GM23338 (cell line): ENCODE measurements at regions not wholly inside any gene's neighbourhood (a gene's known extent, or its start where the extent isn't known, plus 50 kb on each side); places are given as distances from the start of the nearest gene placed in this dataset.
"Not testable (repeated sequence)": the region's sequence is repeated elsewhere in the genome, so short reads cannot be mapped to it uniquely, and the experiment has no call there.

Experiments used
- ATAC-seq: fragments of 200-7000 bp; cut with Tn5 transposase; 3 replicates; pipeline ENCODE4 v1.9.1; 2020
- DNase-seq: peaks from one replicate; pipeline ENCODE4 v3.0.0-alpha.2; 2015; ENCODE audit warnings: low spot score
- H2AFZ ChIP-seq: fragments of 200-600 bp; sonication (generic); 2 replicates; pipeline ENCODE4 v1.8.0; 2016; ENCODE audit warnings: antibody characterized with exemption, mild to moderate bottlenecking, moderate library complexity
- H3F3A ChIP-seq: fragments of 200-600 bp; sonication (generic); replicated peaks from 2 replicates; pipeline ENCODE4 v1.8.0; 2017; ENCODE audit warnings: antibody characterized with exemption, mixed run types, low read depth
- H3K27ac ChIP-seq: fragments of 200-600 bp; sonication (generic); 2 replicates; pipeline ENCODE4 v1.6.1; 2016; ENCODE audit warnings: low read depth
- H3K27me3 ChIP-seq: fragments of 200-600 bp; sonication (generic); 2 replicates; pipeline ENCODE4 v1.8.0; 2016; ENCODE audit warnings: mild to moderate bottlenecking, mixed run types, moderate library complexity; ENCODE audit not compliant: insufficient read depth
- H3K36me3 ChIP-seq: fragments of 200-600 bp; sonication (generic); 2 replicates; pipeline ENCODE4 v1.8.0; 2016; ENCODE audit warnings: mild to moderate bottlenecking; ENCODE audit not compliant: insufficient read depth
- H3K4me1 ChIP-seq: fragments of 200-600 bp; sonication (generic); 2 replicates; pipeline ENCODE4 v1.8.0; 2016; ENCODE audit warnings: mild to moderate bottlenecking, moderate library complexity; ENCODE audit not compliant: insufficient read depth
- H3K4me2 ChIP-seq: fragments of 200-600 bp; sonication (generic); 2 replicates; pipeline ENCODE4 v1.7.1; 2017; ENCODE audit warnings: mixed run types
- H3K4me3 ChIP-seq: fragments of 200-600 bp; sonication (generic); 2 replicates; pipeline ENCODE4 v1.6.1; 2016; ENCODE audit warnings: mixed run types
- H3K79me2 ChIP-seq: fragments of 200-600 bp; sonication (generic); replicated peaks from 2 replicates; pipeline ENCODE4 v1.8.0; 2017; ENCODE audit warnings: mild to moderate bottlenecking; ENCODE audit not compliant: insufficient read depth
- H3K9me2 ChIP-seq: fragments of 200-600 bp; sonication (generic); 2 replicates; pipeline ENCODE4 v1.8.0; 2017; ENCODE audit not compliant: insufficient read depth
- H4K20me1 ChIP-seq: fragments of 200-600 bp; sonication (generic); replicated peaks from 2 replicates; pipeline ENCODE4 v1.8.0; 2017; ENCODE audit warnings: mild to moderate bottlenecking; ENCODE audit not compliant: insufficient read depth
- H3K27ac Mint-ChIP-seq: 2 replicates; pipeline ENCODE4 v1.8.0; 2020; ENCODE audit warnings: inconsistent platforms, mild to moderate bottlenecking, moderate library complexity, mixed read lengths
- H3K27me3 Mint-ChIP-seq: 3 replicates; pipeline ENCODE4 v1.8.0; 2022; ENCODE audit warnings: low read depth, mild to moderate bottlenecking, moderate library complexity, mixed read lengths, inconsistent platforms; ENCODE audit not compliant: insufficient read depth, poor library complexity
- H3K36me3 Mint-ChIP-seq: 3 replicates; pipeline ENCODE4 v1.8.0; 2021; ENCODE audit warnings: low read depth, mild to moderate bottlenecking, inconsistent platforms, moderate library complexity, mixed read lengths
- H3K4me1 Mint-ChIP-seq: 3 replicates; pipeline ENCODE4 v1.8.0; 2020; ENCODE audit warnings: mild to moderate bottlenecking, inconsistent platforms, mixed read lengths
- H3K4me3 Mint-ChIP-seq: 3 replicates; pipeline ENCODE4 v1.8.0; 2021; ENCODE audit warnings: moderate library complexity, mild to moderate bottlenecking, inconsistent platforms, mixed read lengths
- H3K9me3 Mint-ChIP-seq: 3 replicates; pipeline ENCODE4 v1.8.0; 2020; ENCODE audit warnings: moderate library complexity, mild to moderate bottlenecking, inconsistent platforms, mixed read lengths
- CTCF ChIP-seq, 2 experiments: fragments of 200-600 bp in 1 of 2; sonication (generic) in 1 of 2; conservative IDR thresholded peaks; 2 replicates each; pipeline versions ENCODE4 v1.5.1 to v1.6.1; 2016 to 2017; ENCODE audit warnings: antibody characterized with exemption in 2 of 2, low read depth in 2 of 2, mild to moderate bottlenecking in 2 of 2, moderate library complexity in 1 of 2
- EZH2 ChIP-seq: fragments of 200-600 bp; sonication (generic); IDR thresholded peaks from one replicate; pipeline ENCODE4 v1.8.0; 2017; ENCODE audit warnings: antibody characterized with exemption, mild to moderate bottlenecking, low read depth; ENCODE audit not compliant: unreplicated experiment
- EZH2phosphoT487 ChIP-seq: fragments of 200-600 bp; sonication (generic); IDR thresholded peaks from one replicate; pipeline ENCODE4 v1.8.1; 2018; ENCODE audit warnings: antibody characterized with exemption; ENCODE audit not compliant: unreplicated experiment
- JUNB ChIP-seq: IDR thresholded peaks from one replicate; pipeline ENCODE4 v1.6.1; 2016; ENCODE audit warnings: antibody characterized with exemption; ENCODE audit not compliant: unreplicated experiment
- NANOG ChIP-seq: IDR thresholded peaks from 2 replicates; pipeline ENCODE4 v1.6.1; 2016; ENCODE audit warnings: antibody characterized with exemption, borderline replicate concordance
- POLR2AphosphoS5 ChIP-seq: IDR thresholded peaks from 2 replicates; pipeline ENCODE4 v1.6.1; 2016; ENCODE audit warnings: antibody characterized with exemption, low read depth
- REST ChIP-seq: IDR thresholded peaks from one replicate; pipeline ENCODE4 v1.6.1; 2018; ENCODE audit warnings: antibody characterized with exemption; ENCODE audit not compliant: unreplicated experiment
- STAT1 ChIP-seq: IDR thresholded peaks from one replicate; pipeline ENCODE4 v1.6.1; 2016; ENCODE audit warnings: antibody characterized with exemption; ENCODE audit not compliant: unreplicated experiment
- ZNF331 ChIP-seq: fragments of 250-450 bp; sonication (Bioruptor Pico); IDR thresholded peaks from 2 replicates; pipeline ENCODE4 v1.5.0; 2020; ENCODE audit warnings: low read depth, mild to moderate bottlenecking, moderate library complexity

GRCh38 chr2:163039266-163039665 is 200.7 kb upstream of the KCNH7 start (continued):
- no peak for TF ChIP-seq POLR2AphosphoS5
- no peak for TF ChIP-seq EZH2phosphoT487
- no peak for TF ChIP-seq REST
- no peak for TF ChIP-seq NANOG
- TF ChIP-seq ZNF331 (CRISPR knock-in tag), result no peak
- TF ChIP-seq STAT1, result no peak

- no peak overlapping the region for H3K4me3 Mint-ChIP-seq
- Histone ChIP-seq H3K9me2 (0 out of 2 replicates have a peak, but pooled peaks cover 4% of the 10 kb centered on the region), H3K36me3 (no peaks in the 10 kb centered on the region), H3K27ac (no peak overlapping the region), H3F3A (no peaks in the 10 kb centered on the region), H3K4me2 (no peak overlapping the region), H3K27me3 (no peaks in the 10 kb centered on the region), H3K4me1 (no peaks in the 10 kb centered on the region), H3K79me2 (no peaks in the 10 kb centered on the region), H2AFZ (no peak overlapping the region), H3K4me3 (no peak overlapping the region), H4K20me1 (no peaks in the 10 kb centered on the region)
- H3K4me1 Mint-ChIP-seq, result peaks cover 7% of the 10 kb centered on the region; the same call in 2 of the 3 replicates
- no peak overlapping the region for H3K27ac Mint-ChIP-seq
- ATAC-seq, result no peak
- H3K9me3 Mint-ChIP-seq, result no peaks in the 10 kb centered on the region; the same call in 2 of the 3 replicates
- no peak for DNase-seq
- no peaks in the 10 kb centered on the region for H3K36me3 Mint-ChIP-seq
- H3K27me3 Mint-ChIP-seq, result peaks cover 1% of the 10 kb centered on the region
- no peak for TF ChIP-seq CTCF (conservative IDR thresholded peaks at IDR 0.05; ENCODE audit: low read depth in 2 of 2)
- no peak for TF ChIP-seq EZH2
- no peak for TF ChIP-seq ZNF331 (CRISPR knock-in tag)
- no peak for TF ChIP-seq JUNB
- TF ChIP-seq EZH2phosphoT487, result no peak
- TF ChIP-seq REST, result no peak
These were observed 190.2 kb upstream of the KCNH7 start for GRCh38 chr2:163028807-163029206.

- not testable (repeated sequence) for H3K79me2 ChIP-seq, H3K4me3 Mint-ChIP-seq, H3F3A ChIP-seq, H3K4me1 Mint-ChIP-seq, H3K9me3 Mint-ChIP-seq, H3K4me2 ChIP-seq, ATAC-seq, H3K4me3 ChIP-seq, H3K36me3 ChIP-seq, H3K27ac ChIP-seq, DNase-seq, H3K4me1 ChIP-seq, H3K27ac Mint-ChIP-seq, H4K20me1 ChIP-seq, H3K9me2 ChIP-seq, H3K27me3 Mint-ChIP-seq, H3K36me3 Mint-ChIP-seq, H3K27me3 ChIP-seq, H2AFZ ChIP-seq
These were observed 187.7 kb upstream of the KCNH7 start for GRCh38 chr2:163026136-163026775.

GRCh38 chr2:163016882-163017281 is 178.3 kb upstream of the KCNH7 start:
- not testable (repeated sequence) for ATAC-seq, DNase-seq, H3K4me2 ChIP-seq, H2AFZ ChIP-seq, H4K20me1 ChIP-seq, H3K27me3 ChIP-seq, H3K36me3 ChIP-seq, H3K4me1 Mint-ChIP-seq, H3K9me2 ChIP-seq, H3K36me3 Mint-ChIP-seq, H3K4me1 ChIP-seq, H3K27ac Mint-ChIP-seq, H3K27me3 Mint-ChIP-seq, H3K27ac ChIP-seq, H3K79me2 ChIP-seq, H3F3A ChIP-seq, H3K4me3 ChIP-seq, H3K4me3 Mint-ChIP-seq
- peaks cover 22% of the 10 kb centered on the region; the same call in 2 of the 3 replicates for H3K9me3 Mint-ChIP-seq
